Testis (tissue), 2 donors: ENCODE measurements at regions not wholly inside any gene's neighbourhood (a gene's known extent, or its start where the extent isn't known, plus 50 kb on each side); places are given as distances from the start of the nearest gene placed in this dataset.

ENCODE experiments used
- CTCF ChIP-seq, 3 experiments: fragments of 450-650 bp in 2 of 3; fragments of 200-600 bp in 1 of 3; sonication (generic) in 1 of 3; IDR thresholded peaks; one replicate each; pipeline ENCODE4 v1.5.1; 2016 to 2019; ENCODE audit warnings: antibody characterized with exemption in 3 of 3, mild to moderate bottlenecking in 2 of 3, moderate library complexity in 1 of 3
- POLR2A ChIP-seq: fragments of 450-650 bp; IDR thresholded peaks from one replicate; pipeline ENCODE4 v1.6.1; 2017; ENCODE audit warnings: antibody characterized with exemption, mild to moderate bottlenecking, moderate library complexity

DNA sequence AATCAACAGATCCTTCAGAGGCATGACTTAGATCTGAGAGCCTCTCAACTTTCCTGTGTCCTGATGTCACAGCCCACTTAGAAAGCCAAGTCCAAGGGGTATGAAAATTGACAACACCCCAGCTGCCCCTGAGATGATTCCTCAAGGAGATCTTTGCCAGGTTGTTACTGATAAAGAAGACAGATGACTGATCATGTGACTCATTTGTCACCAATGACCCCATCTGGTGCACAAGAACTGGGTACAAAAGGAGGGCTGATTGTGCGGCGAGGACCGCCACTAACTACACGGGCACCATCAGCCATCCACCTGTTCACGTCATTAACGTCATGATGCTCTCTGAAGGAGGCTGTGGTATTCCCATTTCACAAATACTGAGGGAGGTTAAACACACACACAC lies 583.2 kb upstream of the KLF4 start:
- TF ChIP-seq POLR2A (no peak), CTCF (IDR thresholded peaks at IDR 0.05) (no peak)
